ENCODE measurements at regions not wholly inside any gene's neighbourhood (a gene's known extent, or its start where the extent isn't known, plus 50 kb on each side); places are given as distances from the start of the nearest gene placed in this dataset.
A peak's percentile ranks its signal among the peaks of the same experiment; 100 is the strongest.

GRCh38 chr10:130352291-130352645, 216.1 kb downstream of the GLRX3 start:
- DNase-seq: peak; percentile 9

DNA sequence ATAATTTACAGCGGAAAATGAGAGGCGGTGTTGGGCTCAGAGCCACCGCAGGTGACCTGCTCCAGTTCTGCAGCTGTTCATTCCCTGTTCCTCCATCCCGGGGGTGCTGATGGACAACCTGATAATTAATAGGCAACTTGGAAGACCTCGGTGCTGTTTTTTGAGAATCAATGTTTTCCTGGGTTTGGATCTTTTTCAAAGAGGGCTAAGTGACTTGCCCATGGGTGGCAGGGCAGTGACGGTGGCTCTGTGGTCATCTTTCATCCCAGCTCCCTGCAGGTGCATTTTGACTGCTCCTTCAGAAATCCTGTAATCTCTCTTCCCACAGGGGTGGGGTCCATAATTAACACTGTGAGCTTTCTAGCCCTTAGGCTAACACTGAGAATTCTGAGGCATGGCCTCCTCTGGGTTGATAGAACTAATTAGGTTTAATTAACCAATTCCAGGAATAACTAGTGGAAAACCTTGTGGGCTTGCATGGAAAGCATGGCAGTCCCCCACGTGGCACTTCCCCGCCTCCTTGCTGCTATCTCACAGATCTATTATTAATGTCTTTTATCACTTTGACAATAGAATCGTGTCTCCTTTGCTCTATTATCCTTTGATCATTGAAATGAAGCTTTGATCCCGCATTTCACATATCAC, 217.9 kb downstream of the GLRX3 start:
- peak; percentile 14 for DNase-seq

DNA sequence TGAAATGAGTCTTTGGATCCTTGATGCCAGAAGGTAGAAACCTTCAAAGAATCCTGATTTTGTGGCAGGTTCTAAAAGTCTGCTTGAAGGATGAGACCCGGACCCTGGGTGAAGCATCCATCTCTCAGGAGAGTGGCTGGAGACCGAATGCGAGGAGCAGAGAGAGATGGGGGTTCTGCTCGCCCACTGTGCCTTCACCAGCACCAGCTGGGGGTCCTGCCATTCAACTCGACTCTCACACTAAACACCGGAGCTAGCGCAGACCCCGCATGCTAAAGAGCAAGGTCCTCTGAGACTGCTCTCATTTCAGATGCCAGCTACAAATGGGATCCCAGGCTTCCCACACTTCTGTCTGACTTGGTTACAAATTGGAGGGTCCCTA, 218.4 kb downstream of the GLRX3 start:
- peak; percentile 37 for DNase-seq

GRCh38 chr10:130354976-130355795, 219.0 kb downstream of the GLRX3 start:
- DNase-seq: peak; percentile 37

- peak; percentile 38 for DNase-seq
Measured at GRCh38 chr10:130356429-130356828, 220.2 kb downstream of the GLRX3 start.

- DNase-seq: peak; percentile 41
Measured at GRCh38 chr10:130357226-130357625, 221.0 kb downstream of the GLRX3 start.

DNA sequence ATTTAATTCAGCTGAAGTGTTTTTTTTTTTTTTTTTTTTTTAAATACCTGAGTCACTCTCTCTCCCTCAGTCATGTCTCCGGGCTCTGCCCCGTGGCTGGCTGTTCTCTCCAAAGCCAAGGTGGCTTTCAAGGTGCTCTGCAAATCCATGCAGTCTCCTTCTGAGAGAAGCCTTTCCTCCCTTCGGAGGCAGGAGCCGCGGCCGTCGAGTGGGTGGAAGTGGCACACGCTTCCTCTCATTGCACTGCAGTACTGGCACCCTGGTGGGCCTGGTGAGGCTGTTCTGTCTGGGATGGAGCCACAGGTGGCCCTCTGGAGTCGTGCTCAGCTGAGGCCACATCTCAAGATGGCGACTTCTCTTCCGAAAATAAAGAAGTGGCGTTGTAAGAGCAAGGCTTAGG, 221.8 kb downstream of the GLRX3 start:
- DNase-seq: peak; percentile 39

DNA sequence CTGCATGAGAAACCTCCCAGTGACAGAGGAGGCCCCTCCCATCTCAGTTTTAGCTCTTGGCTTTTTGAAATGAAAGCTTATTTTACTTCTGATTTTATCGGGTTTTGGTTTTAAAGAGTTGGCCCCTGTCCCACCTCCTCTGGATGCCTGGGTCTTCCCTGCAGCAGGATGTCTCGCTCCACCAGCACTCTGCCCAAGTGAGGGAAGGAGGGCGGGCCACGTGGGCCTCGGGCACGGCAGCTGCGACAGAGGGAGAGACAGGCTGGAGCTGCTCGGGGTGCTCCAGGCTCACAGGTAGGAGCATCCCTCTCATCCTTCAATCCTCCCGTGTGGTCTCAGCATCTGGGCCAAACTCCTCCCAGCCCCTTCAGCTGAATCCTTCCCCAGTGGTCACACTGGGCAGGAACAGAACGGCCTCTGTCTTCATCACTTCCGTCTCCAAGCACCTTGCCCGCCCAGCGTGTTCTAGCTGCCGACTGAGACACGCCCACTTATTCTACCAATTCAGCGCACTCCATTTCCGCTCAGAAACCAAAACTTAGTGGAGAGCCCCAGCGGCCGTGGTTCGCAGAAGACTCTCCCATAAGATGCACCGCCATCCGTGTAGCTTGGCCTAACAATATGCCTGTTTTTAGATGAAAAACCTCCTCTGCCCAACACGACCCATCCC, 222.9 kb downstream of the GLRX3 start:
- peak; percentile 42 for DNase-seq

DNA sequence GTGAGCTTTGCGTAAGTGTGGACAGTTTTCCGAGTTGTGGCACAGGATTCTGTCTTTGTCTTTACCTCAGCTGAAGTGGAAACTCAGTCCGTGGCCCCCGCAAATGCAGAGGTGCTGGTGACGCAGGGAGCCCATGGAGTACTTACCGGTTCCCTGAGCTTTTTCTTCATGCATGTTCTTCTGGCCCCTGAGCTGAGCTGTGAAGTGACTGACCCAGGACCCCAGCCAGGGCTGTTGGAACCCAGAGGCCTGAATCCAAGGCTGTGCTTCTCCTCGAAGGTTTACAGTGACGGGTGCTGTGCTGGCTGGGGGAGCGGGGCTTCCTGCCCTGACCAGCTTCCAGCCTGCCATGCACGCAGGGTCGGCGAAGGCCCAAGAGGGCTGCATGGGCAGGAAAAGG, 223.5 kb downstream of the GLRX3 start:
- peak; percentile 41 for DNase-seq

GRCh38 chr10:130360826-130361311, 224.7 kb downstream of the GLRX3 start:
- no peak for DNase-seq

- DNase-seq: no peak
Measured at GRCh38 chr10:130361351-130362105, 225.3 kb downstream of the GLRX3 start.

GRCh38 chr10:130362308-130362761, 226.1 kb downstream of the GLRX3 start:
- no peak for DNase-seq

DNA sequence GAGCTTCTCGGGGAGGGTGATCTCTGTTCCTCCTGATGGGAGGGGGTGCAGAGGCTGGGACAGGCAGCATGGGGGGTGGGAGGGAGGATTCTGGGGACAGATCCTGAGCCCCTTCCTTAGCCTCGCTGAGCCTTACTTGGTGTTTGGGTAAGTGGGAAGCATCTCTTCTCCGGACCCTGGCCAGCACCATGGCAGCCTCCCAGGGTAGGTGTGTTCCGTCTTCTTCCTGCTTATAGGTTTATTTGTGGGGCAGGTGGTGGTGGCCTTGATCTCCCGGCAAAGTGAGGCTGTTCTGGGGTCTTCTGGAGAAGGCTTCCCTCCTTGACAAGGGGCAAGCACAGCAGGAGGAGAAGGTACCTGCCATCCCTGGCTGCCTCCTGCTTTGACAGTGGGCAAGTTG, 226.9 kb downstream of the GLRX3 start:
- DNase-seq: no peak

GRCh38 chr10:130363899-130364445, 227.8 kb downstream of the GLRX3 start:
- no peak for DNase-seq

DNA sequence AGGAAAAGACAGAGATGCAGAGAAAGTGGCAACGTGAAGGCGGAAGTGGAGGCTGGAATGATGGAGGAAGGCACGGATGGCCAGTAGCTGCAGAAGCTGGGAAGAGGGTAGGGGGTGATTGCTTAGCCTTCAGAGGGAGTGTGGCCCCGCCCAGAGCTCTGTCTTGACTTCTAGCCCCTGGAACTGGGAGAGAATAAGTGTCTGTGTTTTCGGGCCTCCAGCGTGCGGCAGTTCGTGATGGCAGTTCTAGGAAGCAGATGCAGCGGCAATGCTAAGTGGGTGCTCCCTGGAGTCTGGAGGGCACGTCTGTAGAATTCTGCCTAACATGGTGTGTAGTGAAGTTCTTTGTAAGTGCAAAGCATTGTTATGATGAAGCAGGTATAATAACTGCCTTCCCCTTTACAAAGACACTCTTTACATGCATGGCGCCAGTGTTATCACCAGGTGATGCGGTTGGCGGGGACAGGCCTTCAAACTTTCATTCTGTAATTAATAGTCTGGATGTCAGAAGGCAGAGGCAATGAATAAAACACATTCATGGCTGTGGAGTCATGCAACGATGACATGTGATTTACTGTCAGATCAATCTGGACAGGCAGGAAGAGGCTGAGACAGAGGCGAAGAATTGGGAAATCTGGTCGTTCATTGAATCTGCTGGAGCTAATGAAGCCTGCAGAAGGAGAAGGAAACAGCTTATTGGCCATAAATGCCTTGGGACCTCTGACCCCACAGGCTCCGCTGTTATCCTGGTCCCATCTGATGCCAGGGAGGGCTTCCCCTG, 228.6 kb downstream of the GLRX3 start:
- DNase-seq: no peak

DNA sequence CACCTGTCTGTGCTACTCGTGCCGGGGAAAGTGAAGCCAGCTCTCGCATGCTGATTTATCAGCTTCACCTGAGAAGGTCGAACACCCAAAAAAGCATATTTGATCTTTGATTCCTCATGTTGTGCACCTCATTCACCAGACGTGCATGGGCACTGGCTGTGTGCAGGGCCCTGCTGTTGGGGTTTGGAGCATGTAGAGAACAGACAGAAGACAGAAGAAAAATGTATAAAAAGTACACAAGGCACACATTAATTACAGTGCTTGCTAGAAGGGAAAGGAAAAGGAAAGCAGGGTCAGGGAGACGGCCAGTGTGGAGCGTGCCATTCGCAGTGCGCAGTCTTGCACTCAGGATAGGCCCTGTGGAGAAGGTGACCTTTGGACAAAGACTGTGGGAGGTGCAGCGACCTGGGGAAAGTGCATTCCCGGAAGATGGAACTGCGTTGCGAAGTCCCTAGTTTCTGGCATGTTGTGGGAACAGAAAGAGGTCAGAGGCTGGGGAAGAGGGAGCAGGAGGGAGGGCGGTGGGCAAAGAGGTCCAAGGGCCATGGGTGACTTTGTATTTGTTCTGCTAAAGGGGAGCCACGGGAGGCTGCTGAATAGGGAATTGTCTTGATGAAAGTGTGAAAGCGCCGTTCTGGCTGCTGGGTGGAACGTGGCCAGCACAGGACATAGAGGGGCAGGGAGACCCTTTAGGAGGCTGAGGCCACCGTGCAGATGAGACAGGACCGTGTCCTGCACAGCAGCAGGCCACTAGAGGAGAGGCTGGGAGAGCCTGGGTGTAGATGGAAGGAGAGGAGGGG, 232.8 kb downstream of the GLRX3 start:
- no peak for DNase-seq

DNA sequence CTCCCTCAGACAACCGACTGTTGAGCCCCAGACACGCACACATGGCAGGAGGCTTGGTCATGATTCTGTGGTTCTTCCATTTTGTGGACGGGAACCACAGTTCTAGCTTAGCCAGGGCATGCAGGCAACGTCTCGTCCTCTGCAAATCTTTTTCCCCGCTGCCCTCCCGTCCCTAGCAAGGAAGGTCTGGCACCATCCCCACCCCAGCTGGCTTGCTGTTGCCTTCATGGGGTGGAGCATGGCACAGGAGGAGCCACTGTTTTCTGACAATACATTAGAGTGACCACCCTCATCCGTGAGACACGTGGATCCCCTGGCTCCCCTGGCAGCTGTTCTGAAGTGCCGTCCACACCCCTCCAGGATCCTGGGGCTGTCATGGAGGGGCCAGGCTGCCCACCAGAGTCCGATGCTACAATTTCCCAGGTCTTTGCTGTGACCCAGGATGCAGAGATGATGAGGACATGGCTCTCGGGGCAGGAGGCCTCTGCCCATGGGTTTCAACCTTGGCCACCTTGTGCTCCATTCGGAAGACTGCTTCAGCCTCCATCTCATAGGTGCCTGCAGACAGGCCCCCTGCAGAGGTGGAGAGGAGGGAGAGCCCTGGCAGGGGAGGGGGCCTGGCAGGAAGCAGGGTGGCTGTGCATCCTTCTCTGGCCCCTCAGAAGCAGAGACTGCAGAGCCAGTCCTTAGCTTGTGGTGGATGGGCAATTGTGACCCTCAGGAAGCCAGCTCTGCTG, 233.6 kb downstream of the GLRX3 start:
- DNase-seq: no peak

DNA sequence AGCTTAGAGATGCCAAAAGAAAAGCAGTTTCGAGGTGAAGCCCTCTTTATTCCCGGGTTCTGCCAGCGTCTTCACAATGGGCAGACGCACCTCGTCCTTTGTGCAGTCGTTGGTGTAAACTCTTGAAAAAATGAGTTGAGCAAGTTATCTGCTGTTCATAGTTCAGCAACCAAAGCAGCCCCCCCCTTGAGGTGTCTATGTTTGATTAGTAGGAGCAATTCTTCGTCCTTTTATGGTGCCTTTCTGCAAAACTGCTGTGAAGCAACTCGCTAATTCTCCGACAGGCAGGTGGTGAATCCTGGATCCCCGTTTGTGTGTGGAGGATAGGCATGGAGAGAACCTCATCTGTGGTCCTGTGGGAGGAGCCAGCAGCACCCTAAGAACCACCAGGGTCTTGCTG, 234.5 kb downstream of the GLRX3 start:
- no peak for DNase-seq

GRCh38 chr10:130371156-130371555, 235.0 kb downstream of the GLRX3 start:
- no peak for DNase-seq

GRCh38 chr10:130371666-130372065, 235.5 kb downstream of the GLRX3 start:
- DNase-seq: no peak
